ENCODE measurements at regions not wholly inside any gene's neighbourhood (a gene's known extent, or its start where the extent isn't known, plus 50 kb on each side); places are given as distances from the start of the nearest gene placed in this dataset.

GRCh38 chrX:124234348-124234747 lies 98.1 kb upstream of the TEX13D start:
- Histone ChIP-seq H2AK9ac (replicated peaks; ENCODE audit: low read depth, low read length, poor library complexity) (no peak overlapping the region), H3K4me3 (ENCODE audit: insufficient read depth, low read depth, low read length) (no peak overlapping the region), H2BK15ac (ENCODE audit: low read depth, low read length) (no peak overlapping the region), H3K56ac (ENCODE audit: extremely low read depth, insufficient read depth, low read length) (no peak overlapping the region), H3K27ac (ENCODE audit: insufficient read depth, low read length) (no peak overlapping the region), H4K8ac (ENCODE audit: low read depth in 2 of 2, low read length in 2 of 2) (no peak overlapping the region), H2BK20ac (ENCODE audit: low read depth, low read length) (no peak overlapping the region), H3K9me1 (ENCODE audit: insufficient read depth, low read length) (no peaks in the 10 kb centered on the region), H4K5ac (ENCODE audit: low read depth, low read length) (no peak overlapping the region), H3K14ac (replicated peaks; ENCODE audit: low read depth, low read length) (no peak overlapping the region), H3K4me2 (ENCODE audit: low read depth, low read length) (no peak overlapping the region), H4K91ac (ENCODE audit: insufficient read depth, low read depth, low read length) (no peak overlapping the region), H2AK5ac (ENCODE audit: low read depth, low read length) (no peak overlapping the region), H3K36me3 (ENCODE audit: control insufficient read depth, insufficient read depth, low read length) (no peaks in the 10 kb centered on the region), H3K9ac (ENCODE audit: low read depth, low read length) (no peak overlapping the region), H2BK5ac (ENCODE audit: low read depth, low read length, poor library complexity, severe bottlenecking) (no peak overlapping the region), H3K27me3 (ENCODE audit: control insufficient read depth, insufficient read depth, low read length) (no peaks in the 10 kb centered on the region), H4K20me1 (ENCODE audit: insufficient read depth, low read length) (no peaks in the 10 kb centered on the region), H2AFZ (replicated peaks; ENCODE audit: low read length, poor library complexity) (no peak overlapping the region), H3K23ac (ENCODE audit: low read depth, low read length) (no peak overlapping the region), H3K9me3 (ENCODE audit: control insufficient read depth, insufficient read depth, low read length) (no peaks in the 10 kb centered on the region), H3K79me1 (ENCODE audit: low read depth in 1 of 2, low read length in 2 of 2) (no peaks in the 10 kb centered on the region), H3K18ac (ENCODE audit: low read depth, low read length) (no peak overlapping the region), H2BK120ac (ENCODE audit: low read depth, low read length) (no peak overlapping the region), H3K4me1 (ENCODE audit: control insufficient read depth, insufficient read depth, low read length) (no peaks in the 10 kb centered on the region), H3K4ac (ENCODE audit: low read depth, low read length) (no peak overlapping the region)
- dilution Hi-C loops (cut with HindIII; ENCODE audit: low sequenced_read_pairs, unreplicated experiment) (no loop called here), in situ Hi-C loops (cut with MboI; ENCODE audit: low sequenced_read_pairs) (no loop called here), intact Hi-C loops (cut with micrococcal nuclease) (no loop called here)
- ChIA-PET CTCF (no interaction called here), POLR2A (ENCODE audit: unreplicated experiment) (no interaction called here)
- WGBS, 2 experiments (ENCODE audit: extremely low coverage in 2 of 2, insufficient read length in 1 of 2), result no CpG with 5 or more reads among the region's 8 CpGs
- DNase-seq (no peak), ATAC-seq (ENCODE audit: low read depth) (no peak)
- BruUV-seq (replicated peaks), result no TSS peak
- TF ChIP-seq FOS (IDR thresholded peaks at IDR 0.05; ENCODE audit: low read depth, low read length), result no peak
- TF ChIP-seq NFE2L2 (IDR thresholded peaks at IDR 0.05; ENCODE audit: low read depth, low read length), result no peak
- no peak for TF ChIP-seq MAFK (IDR thresholded peaks at IDR 0.05; ENCODE audit: low read depth, low read length)
- TF ChIP-seq BHLHE40 (IDR thresholded peaks at IDR 0.05; ENCODE audit: low read depth, low read length), result no peak
- TF ChIP-seq USF2 (IDR thresholded peaks at IDR 0.05; ENCODE audit: low read depth, low read length), result no peak
- TF ChIP-seq ELK1 (IDR thresholded peaks at IDR 0.05; ENCODE audit: borderline replicate concordance, low read depth, low read length), result no peak
- TF ChIP-seq RCOR1 (IDR thresholded peaks at IDR 0.05; ENCODE audit: insufficient replicate concordance, low read length), result no peak
- TF ChIP-seq POLR2A (IDR thresholded peaks at IDR 0.05; ENCODE audit: low read depth, low read length), result no peak
- TF ChIP-seq CTCF (conservative IDR thresholded peaks at IDR 0.05; ENCODE audit: low read depth, low read length), result no peak
- no peak for TF ChIP-seq MXI1 (IDR thresholded peaks at IDR 0.05; ENCODE audit: borderline replicate concordance, low read depth, low read length)
- TF ChIP-seq MAZ (IDR thresholded peaks at IDR 0.05; ENCODE audit: borderline replicate concordance, low read depth, low read length), result no peak
- TF ChIP-seq SMC3 (IDR thresholded peaks at IDR 0.05; ENCODE audit: low read depth, low read length), result no peak
- TF ChIP-seq CEBPB (IDR thresholded peaks at IDR 0.05; ENCODE audit: low read depth, low read length), result no peak
- no peak for TF ChIP-seq CHD1 (IDR thresholded peaks at IDR 0.05; ENCODE audit: low read depth, low read length)

All from IMR-90 (cell line).